ENCODE measurements at regions not wholly inside any gene's neighbourhood (a gene's known extent, or its start where the extent isn't known, plus 50 kb on each side); places are given as distances from the start of the nearest gene placed in this dataset.

DNA sequence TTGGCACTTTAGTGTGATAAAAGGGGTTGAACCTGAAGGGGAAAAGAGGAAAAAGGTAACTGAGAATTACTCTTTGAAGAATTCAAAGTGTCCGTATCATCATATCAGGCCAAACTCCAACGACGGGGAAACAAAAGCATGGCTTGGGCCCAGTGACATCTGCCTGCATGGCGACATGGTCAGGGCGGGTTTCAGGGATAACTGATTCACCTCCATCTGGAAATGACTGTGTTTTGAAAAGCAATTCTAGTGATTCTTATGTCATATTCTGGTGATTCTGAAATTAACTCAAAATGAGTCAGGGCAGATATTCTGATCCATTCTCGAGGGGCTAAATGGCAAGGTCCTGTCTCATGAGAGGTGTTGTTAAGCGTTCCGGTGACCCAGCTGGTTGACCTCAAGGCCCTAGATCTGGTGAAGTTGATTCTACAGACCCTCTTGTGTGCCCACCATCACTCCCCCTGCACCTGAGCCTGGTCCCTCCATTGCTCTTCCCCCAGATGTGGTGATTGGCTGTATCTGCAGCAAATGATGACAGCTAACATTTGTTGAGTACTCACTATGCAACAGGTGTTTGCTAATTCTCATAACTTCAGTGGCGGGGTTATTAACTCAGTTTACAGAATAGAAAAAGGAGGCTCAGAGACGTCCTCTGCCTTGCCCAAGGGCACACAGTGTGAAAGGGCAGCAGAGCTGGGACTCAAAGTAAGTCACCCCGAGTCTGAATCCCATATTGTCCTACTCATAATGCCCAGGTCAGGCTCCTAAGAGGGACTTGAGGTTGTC lies 251.8 kb downstream of the MAF start:
- ATAC-seq = no peak
- no peaks in the 10 kb centered on the region for H3K9me3 ChIP-seq

GRCh38 chr16:79347277-79347676 lies 253.3 kb downstream of the MAF start:
- Histone ChIP-seq H3K4me1 (no peaks in the 10 kb centered on the region), H3K27me3 (no peaks in the 10 kb centered on the region), H3K27ac (no peak overlapping the region), H3K9me3 (no peaks in the 10 kb centered on the region), H3K4me3 (no peak overlapping the region), H3K36me3 (no peaks in the 10 kb centered on the region)
- intact Hi-C loops (cut with DNase I) = no loop called here
- DNase-seq = no peak
- no peak for ATAC-seq
- TF ChIP-seq CTCF (IDR thresholded peaks at IDR 0.05) = no peak

More for the DNA sequence above, 251.8 kb downstream of the MAF start:
- no peak for DNase-seq
- intact Hi-C loops (cut with DNase I) = no loop called here
- Histone ChIP-seq H3K27me3 (no peaks in the 10 kb centered on the region), H3K27ac (no peak overlapping the region), H3K4me3 (no peak overlapping the region), H3K4me1 (no peaks in the 10 kb centered on the region), H3K36me3 (no peaks in the 10 kb centered on the region)
- TF ChIP-seq CTCF (IDR thresholded peaks at IDR 0.05) = no peak

DNA sequence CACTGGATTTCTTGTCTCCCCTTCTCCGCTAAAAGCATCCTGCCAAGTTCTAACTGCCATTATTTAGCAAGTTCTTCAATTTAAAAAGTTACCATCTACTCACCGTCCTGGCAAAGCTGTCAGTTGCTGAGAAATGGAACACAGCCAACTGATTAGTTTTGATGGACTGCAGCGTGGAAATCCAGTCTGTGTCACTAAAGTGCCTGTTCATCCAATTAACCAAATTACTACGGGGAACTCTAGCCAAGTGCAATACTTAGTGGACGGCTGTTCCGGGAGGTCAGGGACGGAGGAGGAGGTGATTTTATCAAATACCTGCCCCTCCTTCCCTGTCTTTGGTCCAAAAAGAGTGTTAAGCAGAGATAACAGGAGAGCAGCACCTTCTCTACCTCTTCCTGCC lies 260.7 kb downstream of the MAF start:
- no peak for DNase-seq
- intact Hi-C loops (cut with DNase I) = no loop called here
- Histone ChIP-seq H3K27ac (no peak overlapping the region), H3K27me3 (no peaks in the 10 kb centered on the region), H3K4me3 (no peak overlapping the region), H3K9me3 (no peaks in the 10 kb centered on the region), H3K4me1 (no peaks in the 10 kb centered on the region), H3K36me3 (no peaks in the 10 kb centered on the region)
- TF ChIP-seq CTCF (IDR thresholded peaks at IDR 0.05) = no peak
- ATAC-seq = no peak

DNA sequence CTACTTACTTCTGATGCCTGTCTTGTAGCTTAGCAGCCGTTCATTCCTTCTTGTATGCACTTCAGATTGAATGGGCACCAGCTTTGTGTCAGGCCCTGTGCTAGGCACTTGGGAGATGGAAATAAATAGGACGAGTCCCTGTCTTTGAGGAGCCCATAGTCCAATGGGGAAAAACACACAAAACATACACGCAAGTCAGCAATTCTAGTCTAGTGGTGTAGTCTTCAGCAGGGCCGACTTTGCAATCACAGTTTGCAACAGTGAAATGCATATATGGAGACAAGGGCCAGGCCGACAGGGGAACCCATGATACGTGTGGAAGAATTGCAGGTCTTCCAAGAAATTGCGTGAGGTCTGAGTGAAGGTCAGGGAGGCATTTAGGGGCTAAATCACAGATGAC lies 262.6 kb downstream of the MAF start:
- Histone ChIP-seq H3K27ac (no peak overlapping the region), H3K9me3 (no peaks in the 10 kb centered on the region), H3K4me3 (no peak overlapping the region), H3K4me1 (no peaks in the 10 kb centered on the region), H3K36me3 (no peaks in the 10 kb centered on the region), H3K27me3 (no peaks in the 10 kb centered on the region)
- intact Hi-C loops (cut with DNase I) = no loop called here
- DNase-seq (no peak), ATAC-seq (no peak)
- no peak for TF ChIP-seq CTCF (IDR thresholded peaks at IDR 0.05)

GRCh38 chr16:79336437-79337229 lies 263.9 kb downstream of the MAF start:
- intact Hi-C loops (cut with DNase I) = no loop called here
- DNase-seq = no peak
- ATAC-seq = no peak

More at GRCh38 chr16:79336437-79337229, 263.9 kb downstream of the MAF start:
- no peak overlapping the region for H3K4me3 ChIP-seq
- H3K27ac ChIP-seq = no peak overlapping the region
- TF ChIP-seq CTCF (IDR thresholded peaks at IDR 0.05) = no peak
- H3K9me3 ChIP-seq = no peaks in the 10 kb centered on the region
- no peaks in the 10 kb centered on the region for H3K36me3 ChIP-seq
- no peaks in the 10 kb centered on the region for H3K4me1 ChIP-seq
- H3K27me3 ChIP-seq = no peaks in the 10 kb centered on the region
